ENCODE measurements at regions not wholly inside any gene's neighbourhood (a gene's known extent, or its start where the extent isn't known, plus 50 kb on each side); places are given as distances from the start of the nearest gene placed in this dataset.

DNA sequence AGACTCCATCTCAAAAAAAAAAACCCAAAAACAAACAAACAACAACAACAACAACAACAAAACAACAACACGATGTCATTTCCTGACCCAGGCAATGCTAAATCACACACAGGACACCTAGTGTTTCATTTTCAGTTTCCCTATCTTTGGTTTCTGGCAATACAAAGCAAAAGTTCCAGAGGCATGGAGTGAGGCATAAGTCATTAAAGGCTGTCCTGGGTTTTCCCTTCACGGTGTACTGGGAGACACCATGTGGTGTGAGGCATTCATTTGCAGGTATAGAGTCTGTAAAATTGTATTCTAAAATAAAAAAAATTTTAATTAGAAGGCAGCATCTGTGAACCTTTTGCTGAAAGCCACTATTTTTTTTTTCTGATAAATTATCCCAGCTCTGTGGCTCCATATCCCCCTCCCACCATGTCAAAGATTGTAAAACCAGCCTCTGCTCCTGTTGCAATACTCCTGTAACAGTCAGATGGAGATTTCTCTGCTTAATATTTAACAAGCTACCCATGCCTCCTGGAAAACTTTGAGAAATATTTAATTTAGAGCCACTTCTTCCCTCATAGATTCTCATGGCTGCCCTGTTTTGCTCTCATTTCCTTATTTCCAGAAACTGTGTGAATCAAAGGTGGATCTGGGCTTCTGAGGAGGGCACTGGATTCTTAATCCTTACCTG is 324.6 kb downstream of the MCTP2 start (continued):
- TF ChIP-seq EZH2phosphoT487 (IDR thresholded peaks at IDR 0.05; ENCODE audit: unreplicated experiment), result no peak

DNA sequence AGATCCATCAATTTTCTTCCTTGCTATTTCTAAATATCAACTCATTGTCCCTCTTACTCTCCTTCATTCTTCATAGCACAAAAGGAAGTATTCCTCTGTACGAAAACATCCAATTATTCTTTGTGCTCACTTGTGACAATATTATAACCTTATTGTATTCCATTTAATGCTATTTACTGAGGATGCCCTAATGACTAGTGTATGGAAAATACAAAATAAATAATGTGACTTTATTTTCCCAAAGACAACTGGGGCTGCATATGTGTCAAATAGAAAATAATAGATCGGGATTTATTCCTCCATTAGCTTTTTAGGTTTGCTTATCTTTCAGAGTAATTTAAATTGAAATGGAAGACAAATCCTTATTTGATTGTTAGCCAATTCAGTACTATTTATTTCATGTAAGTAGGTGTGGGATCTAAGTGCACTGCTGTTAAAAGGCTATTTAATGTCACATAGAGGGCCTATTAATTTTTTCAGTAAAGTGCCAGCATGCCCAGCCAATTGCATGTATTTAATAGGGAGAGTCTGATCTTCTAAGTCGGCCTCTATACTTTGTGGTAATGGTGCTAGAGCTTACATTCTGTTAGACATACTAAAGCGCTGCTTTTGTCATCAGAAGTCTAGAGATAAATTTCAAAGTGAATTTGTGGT is 329.8 kb downstream of the MCTP2 start:
- no peak overlapping the region for H2AFZ ChIP-seq
- H3K36me3 ChIP-seq (ENCODE audit: insufficient read depth), result no peaks in the 10 kb centered on the region
- H3K27ac Mint-ChIP-seq, result no peak overlapping the region
- DNase-seq (ENCODE audit: low spot score) (no peak), ATAC-seq (no peak)
- no peak overlapping the region for H3K4me2 ChIP-seq
- no peaks in the 10 kb centered on the region for H3K9me2 ChIP-seq (ENCODE audit: insufficient read depth)
- H3K36me3 Mint-ChIP-seq (ENCODE audit: low read depth), result no peaks in the 10 kb centered on the region
- peaks cover 7% of the 10 kb centered on the region; the same call in 2 of the 3 replicates for H3K9me3 Mint-ChIP-seq
- H3K27me3 ChIP-seq (ENCODE audit: insufficient read depth), result no peaks in the 10 kb centered on the region
- peaks cover 3% of the 10 kb centered on the region; the same call in 2 of the 3 replicates for H3K4me1 Mint-ChIP-seq
- H3K4me3 ChIP-seq, result no peak overlapping the region
- H3K4me1 ChIP-seq (ENCODE audit: insufficient read depth), result no peaks in the 10 kb centered on the region
- H4K20me1 ChIP-seq (replicated peaks; ENCODE audit: insufficient read depth), result no peaks in the 10 kb centered on the region
- TF ChIP-seq, protein P1, sequence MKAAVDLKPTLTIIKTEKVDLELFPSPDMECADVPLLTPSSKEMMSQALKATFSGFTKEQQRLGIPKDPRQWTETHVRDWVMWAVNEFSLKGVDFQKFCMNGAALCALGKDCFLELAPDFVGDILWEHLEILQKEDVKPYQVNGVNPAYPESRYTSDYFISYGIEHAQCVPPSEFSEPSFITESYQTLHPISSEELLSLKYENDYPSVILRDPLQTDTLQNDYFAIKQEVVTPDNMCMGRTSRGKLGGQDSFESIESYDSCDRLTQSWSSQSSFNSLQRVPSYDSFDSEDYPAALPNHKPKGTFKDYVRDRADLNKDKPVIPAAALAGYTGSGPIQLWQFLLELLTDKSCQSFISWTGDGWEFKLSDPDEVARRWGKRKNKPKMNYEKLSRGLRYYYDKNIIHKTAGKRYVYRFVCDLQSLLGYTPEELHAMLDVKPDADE (IDR thresholded peaks at IDR 0.05), result no peak
- TF ChIP-seq JUNB (IDR thresholded peaks at IDR 0.05; ENCODE audit: unreplicated experiment), result no peak
- TF ChIP-seq STAT1 (IDR thresholded peaks at IDR 0.05; ENCODE audit: unreplicated experiment), result no peak
- no peak for TF ChIP-seq NANOG (IDR thresholded peaks at IDR 0.05; ENCODE audit: borderline replicate concordance)
- TF ChIP-seq ZNF462 (CRISPR knock-in tag; IDR thresholded peaks at IDR 0.05), result no peak
- no peak for TF ChIP-seq ZNF114 (CRISPR knock-in tag; IDR thresholded peaks at IDR 0.05)
- no peak for TF ChIP-seq EZH2 (IDR thresholded peaks at IDR 0.05; ENCODE audit: low read depth, unreplicated experiment)
- TF ChIP-seq CREB1 (CRISPR knock-in tag; IDR thresholded peaks at IDR 0.05; ENCODE audit: low read depth), result no peak
- TF ChIP-seq EZH2phosphoT487 (IDR thresholded peaks at IDR 0.05; ENCODE audit: unreplicated experiment), result no peak
- TF ChIP-seq POLR2AphosphoS5 (IDR thresholded peaks at IDR 0.05; ENCODE audit: low read depth), result no peak
- no peak for TF ChIP-seq ZNF331 (CRISPR knock-in tag; IDR thresholded peaks at IDR 0.05; ENCODE audit: low read depth)
- TF ChIP-seq, protein P2, sequence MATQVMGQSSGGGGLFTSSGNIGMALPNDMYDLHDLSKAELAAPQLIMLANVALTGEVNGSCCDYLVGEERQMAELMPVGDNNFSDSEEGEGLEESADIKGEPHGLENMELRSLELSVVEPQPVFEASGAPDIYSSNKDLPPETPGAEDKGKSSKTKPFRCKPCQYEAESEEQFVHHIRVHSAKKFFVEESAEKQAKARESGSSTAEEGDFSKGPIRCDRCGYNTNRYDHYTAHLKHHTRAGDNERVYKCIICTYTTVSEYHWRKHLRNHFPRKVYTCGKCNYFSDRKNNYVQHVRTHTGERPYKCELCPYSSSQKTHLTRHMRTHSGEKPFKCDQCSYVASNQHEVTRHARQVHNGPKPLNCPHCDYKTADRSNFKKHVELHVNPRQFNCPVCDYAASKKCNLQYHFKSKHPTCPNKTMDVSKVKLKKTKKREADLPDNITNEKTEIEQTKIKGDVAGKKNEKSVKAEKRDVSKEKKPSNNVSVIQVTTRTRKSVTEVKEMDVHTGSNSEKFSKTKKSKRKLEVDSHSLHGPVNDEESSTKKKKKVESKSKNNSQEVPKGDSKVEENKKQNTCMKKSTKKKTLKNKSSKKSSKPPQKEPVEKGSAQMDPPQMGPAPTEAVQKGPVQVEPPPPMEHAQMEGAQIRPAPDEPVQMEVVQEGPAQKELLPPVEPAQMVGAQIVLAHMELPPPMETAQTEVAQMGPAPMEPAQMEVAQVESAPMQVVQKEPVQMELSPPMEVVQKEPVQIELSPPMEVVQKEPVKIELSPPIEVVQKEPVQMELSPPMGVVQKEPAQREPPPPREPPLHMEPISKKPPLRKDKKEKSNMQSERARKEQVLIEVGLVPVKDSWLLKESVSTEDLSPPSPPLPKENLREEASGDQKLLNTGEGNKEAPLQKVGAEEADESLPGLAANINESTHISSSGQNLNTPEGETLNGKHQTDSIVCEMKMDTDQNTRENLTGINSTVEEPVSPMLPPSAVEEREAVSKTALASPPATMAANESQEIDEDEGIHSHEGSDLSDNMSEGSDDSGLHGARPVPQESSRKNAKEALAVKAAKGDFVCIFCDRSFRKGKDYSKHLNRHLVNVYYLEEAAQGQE (IDR thresholded peaks at IDR 0.05; ENCODE audit: unreplicated experiment), result no peak
- H3F3A ChIP-seq (replicated peaks; ENCODE audit: low read depth), result no peaks in the 10 kb centered on the region
- no peak overlapping the region for H3K27ac ChIP-seq (ENCODE audit: low read depth)
- H3K4me3 Mint-ChIP-seq, result no peak overlapping the region
- no peaks in the 10 kb centered on the region for H3K79me2 ChIP-seq (replicated peaks; ENCODE audit: insufficient read depth)
- H3K27me3 Mint-ChIP-seq (ENCODE audit: insufficient read depth, low read depth, poor library complexity), result peaks cover 2% of the 10 kb centered on the region
